Erythroblast (primary cell): ENCODE measurements at regions not wholly inside any gene's neighbourhood (a gene's known extent, or its start where the extent isn't known, plus 50 kb on each side); places are given as distances from the start of the nearest gene placed in this dataset.

Experiments used
- GATA1 ChIP-seq: IDR thresholded peaks from 2 replicates; pipeline ENCODE4 v1.6.1; 2011; ENCODE audit warnings: low read depth, mild to moderate bottlenecking, control low read depth, low read length, moderate library complexity
- POLR2A ChIP-seq: IDR thresholded peaks from 2 replicates; pipeline ENCODE4 v1.6.1; 2011; ENCODE audit warnings: mild to moderate bottlenecking, low read length

DNA sequence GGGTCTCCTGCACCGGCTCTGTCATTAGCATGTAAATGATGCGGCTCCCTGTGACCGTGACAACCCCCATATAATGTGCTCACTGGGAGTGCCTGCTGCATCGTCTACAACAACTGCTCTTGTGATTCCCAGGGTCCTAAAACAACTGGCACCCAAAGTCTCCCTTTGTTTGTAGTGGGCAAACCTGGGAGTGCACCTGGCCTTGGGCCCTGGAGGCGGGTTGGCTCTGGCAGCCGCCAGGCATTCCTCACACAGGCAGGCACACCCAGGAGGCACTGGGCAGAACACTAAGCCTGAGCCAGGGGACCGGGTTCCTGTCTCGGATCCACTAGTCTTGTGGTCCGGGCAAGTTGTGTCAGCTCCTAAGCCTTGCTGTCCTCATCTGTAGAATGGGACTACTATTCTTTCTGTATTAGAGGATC is 115.5 kb upstream of the GPR26 start:
- TF ChIP-seq POLR2A, result no peak
- no peak for TF ChIP-seq GATA1
